Panc1 (cell line): ENCODE measurements at regions not wholly inside any gene's neighbourhood (a gene's known extent, or its start where the extent isn't known, plus 50 kb on each side); places are given as distances from the start of the nearest gene placed in this dataset.

ENCODE experiments used
- CTCF ChIP-seq: fragments of 450-650 bp; IDR thresholded peaks from 2 replicates; pipeline ENCODE4 v1.5.1; 2017; ENCODE audit warnings: mild to moderate bottlenecking
- POLR2AphosphoS5 ChIP-seq: IDR thresholded peaks from 2 replicates; pipeline ENCODE4 v1.6.1; 2012; ENCODE audit warnings: mild to moderate bottlenecking, low read depth, low read length, moderate library complexity

DNA sequence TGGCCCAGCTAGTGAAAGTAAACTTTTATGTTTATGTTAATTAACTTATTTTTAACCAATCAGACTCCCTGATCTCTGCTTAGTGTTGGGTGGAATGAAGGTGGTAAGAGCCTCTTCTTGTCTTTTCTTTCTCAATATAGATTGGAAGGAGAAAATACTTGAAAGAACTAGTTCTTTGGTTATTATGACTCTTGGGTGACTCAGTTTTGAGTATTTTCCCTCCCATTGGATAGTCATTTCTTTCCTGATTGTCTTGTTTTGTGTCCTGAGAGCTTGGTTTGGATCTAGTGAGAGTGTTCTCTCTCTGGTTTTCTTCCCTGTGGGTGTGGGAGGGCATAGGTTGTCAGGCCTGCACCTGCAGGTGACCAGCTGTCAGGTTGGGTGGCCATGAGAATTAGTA, 172.0 kb upstream of the GLRA2 start:
- TF ChIP-seq CTCF: no peak
- no peak for TF ChIP-seq POLR2AphosphoS5
